HG03103 (cell line): ENCODE measurements at regions not wholly inside any gene's neighbourhood (a gene's known extent, or its start where the extent isn't known, plus 50 kb on each side); places are given as distances from the start of the nearest gene placed in this dataset.

ENCODE experiments used
- ATAC-seq: cut with Tn5 transposase; IDR thresholded peaks from one replicate; pipeline ENCODE4 v1.9.1; 2021; ENCODE audit warnings: low read depth; ENCODE audit not compliant: unreplicated experiment

DNA sequence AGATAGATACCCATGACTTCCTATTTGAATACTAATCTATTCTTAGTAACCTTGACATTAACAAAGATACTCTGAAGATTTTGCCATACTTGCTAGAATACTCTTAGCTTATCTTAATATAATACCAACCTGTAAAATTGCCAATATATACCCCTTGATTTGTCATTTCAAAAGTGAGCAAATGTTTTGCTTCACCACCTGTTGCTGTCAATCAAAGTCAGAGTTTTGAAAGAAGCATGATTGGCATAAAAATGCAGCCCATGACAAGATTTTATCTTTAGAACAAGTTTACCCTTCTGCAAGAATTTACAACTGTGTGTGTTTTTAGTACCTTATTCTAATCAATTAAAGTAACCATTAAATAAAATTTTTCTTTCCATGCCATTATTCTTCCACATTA lies 236.2 kb downstream of the TBX18 start:
- no peak for ATAC-seq

- no peak for ATAC-seq
Observed at GRCh38 chr6:84526631-84527030, 237.8 kb downstream of the TBX18 start.

- no peak for ATAC-seq
Observed at GRCh38 chr6:84525907-84526306, 238.5 kb downstream of the TBX18 start.

DNA sequence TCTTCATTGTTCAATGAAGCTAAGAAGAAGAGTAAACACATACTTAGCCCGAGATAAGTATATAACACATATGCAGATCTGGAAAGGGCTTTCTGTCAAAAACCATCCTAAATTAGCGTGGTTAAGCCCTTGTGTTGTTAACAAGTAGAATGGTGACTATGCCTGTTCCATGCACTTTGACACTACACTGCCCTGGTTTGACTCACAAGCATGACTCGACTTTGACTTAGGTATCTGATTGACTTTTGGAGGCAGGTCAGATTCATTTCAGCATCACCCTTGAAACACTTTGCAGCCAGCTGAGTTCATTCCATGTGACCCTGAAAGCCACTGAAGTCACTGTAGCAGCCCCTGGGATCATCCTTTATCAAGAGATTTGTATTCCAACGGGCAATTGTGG lies 239.8 kb downstream of the TBX18 start:
- no peak for ATAC-seq

DNA sequence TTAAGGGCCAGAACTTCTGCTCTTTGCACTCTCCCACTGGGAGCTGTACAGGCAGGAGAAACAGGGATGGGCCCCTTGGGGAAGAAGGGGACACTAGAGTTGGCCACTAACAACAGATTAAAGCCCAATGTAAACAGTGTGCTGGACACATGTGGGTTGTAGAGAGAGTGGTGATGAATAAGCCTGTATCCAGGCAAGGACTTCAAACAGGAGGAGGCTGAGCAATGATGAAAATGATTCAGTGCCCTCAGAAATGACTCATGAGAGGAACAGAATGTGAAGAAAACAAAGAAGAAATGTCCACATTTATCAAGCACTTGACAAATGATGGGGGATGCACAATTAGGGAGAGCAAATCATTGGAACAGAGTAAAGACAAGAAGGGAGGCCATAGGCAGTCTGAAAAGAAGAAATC lies 242.3 kb downstream of the TBX18 start:
- no peak for ATAC-seq

GRCh38 chr6:84521511-84521910 lies 242.9 kb downstream of the TBX18 start:
- ATAC-seq: no peak

DNA sequence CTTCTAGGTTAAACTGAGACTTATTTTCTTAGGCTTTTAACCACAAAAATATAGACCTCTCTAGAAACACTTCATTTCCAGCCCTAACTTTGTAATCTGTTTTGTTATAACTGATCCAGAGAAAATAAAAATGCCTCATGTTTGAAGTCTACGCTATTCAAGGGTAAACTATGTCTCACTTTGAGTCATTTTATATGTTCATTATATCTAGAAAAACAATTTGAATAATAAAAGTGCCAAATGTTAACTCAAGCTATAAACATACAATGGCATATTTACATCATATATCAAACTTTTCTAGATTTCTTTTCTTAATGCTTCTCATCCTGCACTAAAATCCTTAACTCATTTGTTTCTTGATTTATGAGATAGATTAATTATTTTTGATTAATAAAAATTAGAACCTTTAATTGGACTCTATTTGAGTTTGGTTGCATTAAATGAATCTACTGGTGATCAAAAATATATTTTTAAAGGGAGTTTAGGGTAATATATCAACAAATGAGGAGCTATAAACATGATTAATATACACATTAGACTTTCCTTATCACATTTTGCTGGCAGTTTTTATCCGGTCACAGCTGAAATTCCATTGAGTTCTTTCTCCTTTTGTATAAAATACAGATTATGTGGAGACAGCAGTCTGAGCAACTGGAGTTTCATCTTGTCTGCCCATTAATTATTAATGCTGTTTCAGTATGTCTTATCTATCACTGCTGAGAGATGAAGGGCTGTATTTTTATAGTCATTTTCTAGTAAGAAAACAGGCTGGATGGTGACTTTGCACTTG lies 246.5 kb downstream of the TBX18 start:
- no peak for ATAC-seq

DNA sequence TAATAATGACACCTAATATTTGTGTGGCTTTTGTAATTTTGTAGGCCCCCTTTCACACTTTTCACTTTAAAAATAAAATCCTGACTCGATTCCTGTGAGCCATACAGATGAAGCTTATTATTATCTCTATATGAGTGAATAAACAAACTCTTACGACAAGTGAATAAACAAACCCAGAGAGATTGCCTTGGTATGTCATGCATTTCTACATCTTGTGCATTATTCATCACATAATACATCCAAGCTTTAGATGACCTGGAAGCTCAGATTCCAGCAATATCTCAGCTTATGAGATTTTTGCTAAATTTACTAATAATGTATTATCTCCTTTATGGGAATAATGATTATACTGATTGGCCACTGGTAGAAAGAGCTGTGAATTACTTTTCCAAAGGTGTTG lies 248.2 kb downstream of the TBX18 start:
- no peak for ATAC-seq

DNA sequence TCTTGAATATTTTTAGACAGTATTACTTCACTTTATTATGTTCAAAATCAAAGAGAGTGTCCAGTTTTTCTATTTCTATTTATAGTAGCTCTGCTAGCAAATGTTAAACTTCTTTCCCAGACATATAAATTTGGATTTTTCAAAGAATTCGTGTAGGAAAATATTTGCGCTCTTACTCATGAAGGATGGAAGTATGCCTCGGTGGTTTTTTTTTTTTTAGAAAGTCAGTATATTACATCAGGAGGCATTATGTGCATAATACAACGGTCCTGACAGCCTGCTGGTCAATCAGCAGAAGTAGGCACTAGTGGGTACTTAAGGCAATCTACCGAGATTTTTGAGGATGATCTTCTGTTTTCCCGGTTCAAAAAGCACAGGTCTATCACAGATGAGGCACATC lies 249.3 kb downstream of the TBX18 start:
- no peak for ATAC-seq

- no peak for ATAC-seq
Observed at GRCh38 chr6:84514089-84514971, 250.1 kb downstream of the TBX18 start.

DNA sequence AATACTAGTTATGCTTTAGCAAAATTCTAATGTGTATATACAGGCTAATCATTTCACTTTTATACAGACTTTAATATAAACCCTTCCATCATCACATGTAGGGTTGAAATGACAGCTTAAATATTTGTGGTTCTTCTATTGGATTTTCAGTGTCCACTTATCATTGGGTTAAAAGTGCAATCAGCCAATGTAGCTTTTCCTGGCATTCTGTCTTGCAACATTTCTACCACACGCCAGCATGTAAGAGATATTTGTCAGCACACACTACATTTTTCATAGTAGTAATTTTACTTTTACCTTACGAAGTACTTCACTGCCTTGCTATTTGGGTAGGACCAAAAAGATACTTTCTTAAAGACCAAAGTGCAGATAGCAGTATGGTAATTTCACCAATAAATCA lies 252.0 kb downstream of the TBX18 start:
- no peak for ATAC-seq

GRCh38 chr6:84511929-84512328 lies 252.5 kb downstream of the TBX18 start:
- no peak for ATAC-seq

GRCh38 chr6:84508981-84509380 lies 255.4 kb downstream of the TBX18 start:
- ATAC-seq: no peak

GRCh38 chr6:84508334-84508733 lies 256.1 kb downstream of the TBX18 start:
- ATAC-seq: no peak

DNA sequence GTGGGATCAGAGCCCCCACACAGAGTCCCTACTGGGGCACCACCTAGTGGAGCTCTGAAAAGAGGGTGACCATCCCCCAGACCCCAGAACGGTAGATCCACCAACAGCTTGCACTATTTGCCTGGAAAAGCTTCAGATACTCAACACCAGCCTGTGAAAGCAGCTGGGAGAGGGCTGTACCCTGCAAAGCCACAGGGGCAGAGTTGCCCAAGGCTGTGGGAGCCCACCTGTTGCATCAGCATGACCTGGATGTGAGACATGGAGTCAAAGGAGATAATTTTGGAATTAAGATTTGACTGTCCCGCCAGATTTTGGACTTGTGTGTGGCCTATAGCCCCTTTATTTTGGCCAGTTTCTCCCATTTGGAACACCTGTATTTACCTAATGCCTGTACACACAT lies 260.4 kb downstream of the TBX18 start:
- ATAC-seq: no peak

- ATAC-seq: no peak
Observed at GRCh38 chr6:84501315-84501714, 263.1 kb downstream of the TBX18 start.

- no peak for ATAC-seq
Observed at GRCh38 chr6:84500726-84501125, 263.7 kb downstream of the TBX18 start.

DNA sequence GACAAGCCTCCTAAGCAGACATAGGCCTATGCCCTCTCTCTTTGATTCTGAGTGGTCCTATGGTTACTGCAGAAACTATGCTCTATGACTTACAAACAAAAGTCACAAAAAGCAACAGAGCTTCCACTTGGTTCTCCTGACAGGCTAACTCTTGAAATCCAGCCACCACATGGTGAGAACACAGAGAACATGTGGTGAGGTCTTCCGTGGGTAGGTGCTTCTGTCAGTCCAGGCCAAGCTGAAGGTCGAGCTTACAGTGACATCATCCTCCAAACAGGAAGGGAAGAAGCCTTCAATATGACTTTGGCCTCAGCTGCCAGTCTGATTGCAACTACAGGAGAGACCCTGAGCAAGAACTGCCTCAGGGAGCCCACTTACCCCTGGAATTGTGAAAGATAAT lies 265.5 kb downstream of the TBX18 start:
- no peak for ATAC-seq

- ATAC-seq: no peak
Observed at GRCh38 chr6:84492241-84493165, 265.1 kb upstream of the CEP162 start.

DNA sequence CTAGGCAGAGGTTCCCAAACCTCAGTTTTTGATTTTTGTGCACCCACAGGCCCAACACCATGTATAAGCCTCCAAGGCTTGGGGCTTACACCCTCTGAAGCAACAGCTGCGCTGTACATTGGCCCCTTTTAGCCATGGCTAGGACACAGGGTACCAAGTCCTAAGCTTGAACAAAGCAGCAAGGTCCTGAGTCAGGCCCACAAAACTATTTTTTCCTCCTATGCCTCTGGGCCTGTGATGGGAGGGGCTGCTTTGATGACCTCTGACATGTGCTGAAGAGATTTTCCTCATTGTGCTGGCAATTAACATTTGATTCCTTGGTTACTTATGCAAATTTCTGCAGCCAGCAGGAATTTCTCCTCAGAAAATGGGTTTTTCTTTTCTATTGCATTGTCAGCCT lies 262.2 kb upstream of the CEP162 start:
- ATAC-seq: no peak

DNA sequence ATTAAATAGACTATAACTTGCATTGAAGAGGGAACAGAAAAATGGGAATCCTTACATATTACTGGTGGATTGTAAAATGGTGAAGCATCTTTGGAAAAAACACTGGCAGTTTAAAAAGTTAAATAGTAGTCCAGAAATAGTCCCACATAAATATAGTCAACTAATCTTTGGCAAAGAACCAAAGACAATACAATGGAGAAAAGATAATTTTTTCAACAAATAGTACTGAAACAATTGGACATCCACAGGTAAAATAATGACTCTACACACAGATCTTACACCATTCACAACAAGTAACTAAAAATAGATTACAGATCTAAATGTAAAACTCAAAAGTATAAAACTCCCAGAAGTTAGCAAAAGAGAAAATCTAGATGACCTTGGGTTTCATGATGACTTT lies 259.1 kb upstream of the CEP162 start:
- no peak for ATAC-seq
